Globus pallidus (tissue), 1 donor: ENCODE measurements at regions not wholly inside any gene's neighbourhood (a gene's known extent, or its start where the extent isn't known, plus 50 kb on each side); places are given as distances from the start of the nearest gene placed in this dataset.
"Not testable (repeated sequence)": the region's sequence is repeated elsewhere in the genome, so short reads cannot be mapped to it uniquely, and the experiment has no call there.

Experiments used
- DNase-seq: peaks from one replicate; pipeline ENCODE4 v3.0.0-alpha.2; 2015; ENCODE audit warnings: low spot score

GRCh38 chr17:45586651-45586934 lies 96.1 kb upstream of the PLEKHM1 start:
- not testable (repeated sequence) for DNase-seq

GRCh38 chr17:45592433-45592923 lies 102.0 kb upstream of the PLEKHM1 start:
- peak; percentile 32 for DNase-seq

- DNase-seq: not testable (repeated sequence)
Observed at GRCh38 chr17:45596347-45596746, 105.8 kb upstream of the PLEKHM1 start.

GRCh38 chr17:45600052-45601012 lies 109.8 kb upstream of the PLEKHM1 start:
- not testable (repeated sequence) for DNase-seq

- DNase-seq: not testable (repeated sequence)
Observed at GRCh38 chr17:45601013-45601412, 110.5 kb upstream of the PLEKHM1 start.

- DNase-seq: not testable (repeated sequence)
Observed at GRCh38 chr17:45601605-45602539, 111.4 kb upstream of the PLEKHM1 start.

GRCh38 chr17:45605751-45606150 lies 115.2 kb upstream of the PLEKHM1 start:
- not testable (repeated sequence) for DNase-seq

GRCh38 chr17:45619984-45620405 lies 129.5 kb upstream of the PLEKHM1 start:
- peak; percentile 51 for DNase-seq

GRCh38 chr17:45620468-45620867 lies 129.9 kb upstream of the PLEKHM1 start:
- DNase-seq: not testable (repeated sequence)

GRCh38 chr17:45621087-45621486 lies 130.6 kb upstream of the PLEKHM1 start:
- not testable (repeated sequence) for DNase-seq

- DNase-seq: not testable (repeated sequence)
Observed at GRCh38 chr17:45622295-45622694, 131.8 kb upstream of the PLEKHM1 start.

- no peak for DNase-seq
Observed at GRCh38 chr17:45628019-45628418, 137.5 kb upstream of the PLEKHM1 start.

- no peak for DNase-seq
Observed at GRCh38 chr17:45631941-45632340, 141.4 kb upstream of the PLEKHM1 start.

- no peak for DNase-seq
Observed at GRCh38 chr17:45639297-45639849, 144.7 kb upstream of the CRHR1 start.

- peak; percentile 73 for DNase-seq
Observed at GRCh38 chr17:45640141-45640850, 143.8 kb upstream of the CRHR1 start.

GRCh38 chr17:45641541-45641940 lies 142.6 kb upstream of the CRHR1 start:
- no peak for DNase-seq

GRCh38 chr17:45643591-45643990 lies 140.5 kb upstream of the CRHR1 start:
- DNase-seq: no peak

GRCh38 chr17:45644637-45645036 lies 139.5 kb upstream of the CRHR1 start:
- DNase-seq: not testable (repeated sequence)

- no peak for DNase-seq
Observed at GRCh38 chr17:45645330-45645729, 138.8 kb upstream of the CRHR1 start.

- DNase-seq: peak; percentile 28
Observed at GRCh38 chr17:45646288-45646988, 137.7 kb upstream of the CRHR1 start.

GRCh38 chr17:45648642-45649041 lies 135.5 kb upstream of the CRHR1 start:
- DNase-seq: no peak
